ENCODE measurements at regions not wholly inside any gene's neighbourhood (a gene's known extent, or its start where the extent isn't known, plus 50 kb on each side); places are given as distances from the start of the nearest gene placed in this dataset.

DNA sequence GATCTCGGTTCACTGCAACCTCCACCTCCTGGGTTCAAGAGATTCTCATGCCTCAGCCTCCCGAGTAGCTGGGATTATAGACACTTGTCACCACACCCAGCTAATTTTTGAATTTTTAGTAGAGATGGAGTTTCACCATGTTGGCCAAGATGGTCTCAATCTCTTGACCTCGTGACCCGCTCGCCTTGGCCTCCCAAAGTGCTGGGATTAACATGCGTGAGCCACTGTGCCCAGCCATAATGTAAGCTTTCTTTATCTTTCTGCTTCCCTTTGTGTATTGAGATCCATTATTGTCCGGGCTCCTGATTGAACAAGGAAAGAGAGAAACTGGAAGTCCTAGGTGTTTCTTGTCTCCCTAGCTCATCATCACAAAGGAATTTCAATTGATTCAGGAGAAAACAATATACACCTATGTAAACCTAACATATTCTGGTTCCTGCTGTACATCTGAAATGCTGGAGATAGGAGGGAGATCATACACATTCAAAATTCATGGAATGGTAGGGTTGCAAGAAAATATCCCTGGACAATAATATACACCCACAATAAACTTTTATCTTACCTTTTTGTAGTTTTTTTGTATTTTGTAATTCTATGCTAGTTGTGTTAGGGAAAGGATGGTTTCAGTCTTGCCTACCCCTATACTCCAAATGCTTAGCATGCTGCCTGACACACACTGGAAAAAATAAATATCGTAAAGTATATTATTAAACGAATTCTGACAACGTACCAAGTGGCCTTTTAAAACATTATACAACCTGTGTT lies 194.4 kb upstream of the HS3ST1 start:
- no peak for DNase-seq (ENCODE audit: low spot score)
- TF ChIP-seq, protein P1, sequence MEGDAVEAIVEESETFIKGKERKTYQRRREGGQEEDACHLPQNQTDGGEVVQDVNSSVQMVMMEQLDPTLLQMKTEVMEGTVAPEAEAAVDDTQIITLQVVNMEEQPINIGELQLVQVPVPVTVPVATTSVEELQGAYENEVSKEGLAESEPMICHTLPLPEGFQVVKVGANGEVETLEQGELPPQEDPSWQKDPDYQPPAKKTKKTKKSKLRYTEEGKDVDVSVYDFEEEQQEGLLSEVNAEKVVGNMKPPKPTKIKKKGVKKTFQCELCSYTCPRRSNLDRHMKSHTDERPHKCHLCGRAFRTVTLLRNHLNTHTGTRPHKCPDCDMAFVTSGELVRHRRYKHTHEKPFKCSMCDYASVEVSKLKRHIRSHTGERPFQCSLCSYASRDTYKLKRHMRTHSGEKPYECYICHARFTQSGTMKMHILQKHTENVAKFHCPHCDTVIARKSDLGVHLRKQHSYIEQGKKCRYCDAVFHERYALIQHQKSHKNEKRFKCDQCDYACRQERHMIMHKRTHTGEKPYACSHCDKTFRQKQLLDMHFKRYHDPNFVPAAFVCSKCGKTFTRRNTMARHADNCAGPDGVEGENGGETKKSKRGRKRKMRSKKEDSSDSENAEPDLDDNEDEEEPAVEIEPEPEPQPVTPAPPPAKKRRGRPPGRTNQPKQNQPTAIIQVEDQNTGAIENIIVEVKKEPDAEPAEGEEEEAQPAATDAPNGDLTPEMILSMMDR (IDR thresholded peaks at IDR 0.05; ENCODE audit: borderline replicate concordance, control extremely low read depth, extremely low read depth, insufficient read depth, missing control alignments): no peak
- in situ Hi-C loops (cut with MboI; ENCODE audit: low sequenced_read_pairs, unreplicated experiment): no loop called here

DNA sequence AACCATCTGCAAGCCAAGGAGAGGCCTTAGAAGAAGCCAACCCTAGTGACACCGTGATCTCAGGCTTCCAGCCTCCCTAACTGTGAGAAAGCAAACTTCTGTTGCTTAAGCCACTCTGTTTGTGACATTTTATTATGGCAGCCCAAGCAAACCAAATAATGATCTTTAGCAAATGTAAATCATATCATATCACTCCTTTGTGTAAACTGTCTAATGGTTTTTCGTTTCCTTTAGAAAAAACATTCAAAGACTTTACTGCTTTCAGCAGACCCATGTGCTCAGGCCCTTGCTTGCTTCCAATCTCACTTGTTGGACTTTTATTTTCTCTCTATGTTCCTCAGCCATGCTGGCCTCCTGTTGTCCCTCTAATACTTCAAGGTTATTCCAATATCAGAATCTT lies 192.2 kb upstream of the HS3ST1 start:
- DNase-seq (ENCODE audit: low spot score): no peak
- TF ChIP-seq, protein P1 (IDR thresholded peaks at IDR 0.05; ENCODE audit: borderline replicate concordance, control extremely low read depth, extremely low read depth, insufficient read depth, missing control alignments): no peak
- in situ Hi-C loops (cut with MboI; ENCODE audit: low sequenced_read_pairs, unreplicated experiment): no loop called here

DNA sequence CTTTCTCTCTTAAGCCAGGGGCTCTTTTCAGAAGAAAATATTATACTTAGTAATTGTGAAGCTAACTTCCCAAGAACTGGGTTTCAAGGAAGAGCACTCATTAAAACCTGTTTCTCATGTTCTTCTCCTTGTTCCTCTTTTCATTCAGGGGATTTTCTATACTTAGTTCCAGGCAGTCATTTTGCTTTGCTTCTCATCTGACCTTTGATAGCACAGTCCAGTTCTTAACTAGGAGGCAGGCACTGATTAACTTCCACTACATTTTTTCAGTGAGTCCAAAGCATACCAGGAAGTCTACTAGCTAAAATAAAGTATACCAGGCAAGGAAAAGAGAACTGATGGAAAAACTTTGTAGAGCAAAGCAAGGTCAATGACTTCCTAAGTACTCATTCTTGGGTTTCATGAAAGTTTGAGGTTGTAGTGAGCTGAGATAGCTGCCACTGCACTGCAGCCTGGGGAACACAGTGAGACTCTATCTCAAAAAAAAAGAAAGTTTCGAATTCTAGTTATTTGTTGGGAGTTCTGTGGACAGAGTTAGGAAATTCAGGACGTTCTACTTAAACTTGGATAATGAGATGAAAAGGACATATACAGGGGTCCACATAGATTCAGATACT lies 190.1 kb upstream of the HS3ST1 start:
- TF ChIP-seq, protein P1 (IDR thresholded peaks at IDR 0.05; ENCODE audit: borderline replicate concordance, control extremely low read depth, extremely low read depth, insufficient read depth, missing control alignments): no peak
- in situ Hi-C loops (cut with MboI; ENCODE audit: low sequenced_read_pairs, unreplicated experiment): no loop called here
- no peak for DNase-seq (ENCODE audit: low spot score)

DNA sequence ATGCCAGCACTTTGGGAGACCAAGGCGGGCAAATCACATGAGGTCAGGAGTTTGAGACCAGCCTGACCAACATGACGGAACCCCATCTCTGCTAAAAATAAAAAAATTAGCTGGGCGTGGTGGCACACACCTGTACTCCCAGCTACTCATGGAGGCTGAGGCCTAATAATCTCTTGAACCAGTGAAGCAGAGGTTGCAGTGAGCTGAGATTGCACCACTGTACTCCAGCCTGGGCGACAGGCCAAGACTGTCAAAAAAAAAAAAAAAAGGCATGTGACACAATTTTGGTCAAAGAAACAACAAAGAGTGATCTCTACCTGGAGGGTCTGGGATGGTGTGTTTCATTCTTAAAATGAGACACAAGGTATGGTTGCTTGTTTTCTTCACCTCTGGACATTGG lies 188.2 kb upstream of the HS3ST1 start:
- TF ChIP-seq, protein P1 (IDR thresholded peaks at IDR 0.05; ENCODE audit: borderline replicate concordance, control extremely low read depth, extremely low read depth, insufficient read depth, missing control alignments): no peak
- no peak for DNase-seq (ENCODE audit: low spot score)
- in situ Hi-C loops (cut with MboI; ENCODE audit: low sequenced_read_pairs, unreplicated experiment): no loop called here

DNA sequence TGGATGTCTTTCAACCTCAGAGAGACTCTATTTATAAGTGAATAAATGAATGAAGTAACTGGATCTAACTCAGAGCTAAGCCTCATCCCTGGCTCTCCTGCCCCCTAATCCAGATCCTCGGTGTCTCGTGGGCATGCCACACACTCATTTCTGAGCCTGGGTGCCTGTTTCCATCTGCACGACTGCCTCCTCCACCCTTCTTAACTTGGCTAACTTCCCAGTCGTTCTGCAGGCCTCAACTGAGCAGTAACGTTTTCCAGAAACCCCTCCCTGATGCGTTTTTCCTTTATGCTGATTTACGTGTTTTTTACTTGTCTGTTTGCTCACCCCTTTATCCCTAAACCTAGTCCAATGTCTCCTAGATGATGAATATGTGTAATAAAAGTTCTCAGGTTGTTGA lies 186.9 kb upstream of the HS3ST1 start:
- no peak for DNase-seq (ENCODE audit: low spot score)
- TF ChIP-seq, protein P1 (IDR thresholded peaks at IDR 0.05; ENCODE audit: borderline replicate concordance, control extremely low read depth, extremely low read depth, insufficient read depth, missing control alignments): no peak
- in situ Hi-C loops (cut with MboI; ENCODE audit: low sequenced_read_pairs, unreplicated experiment): no loop called here

DNA sequence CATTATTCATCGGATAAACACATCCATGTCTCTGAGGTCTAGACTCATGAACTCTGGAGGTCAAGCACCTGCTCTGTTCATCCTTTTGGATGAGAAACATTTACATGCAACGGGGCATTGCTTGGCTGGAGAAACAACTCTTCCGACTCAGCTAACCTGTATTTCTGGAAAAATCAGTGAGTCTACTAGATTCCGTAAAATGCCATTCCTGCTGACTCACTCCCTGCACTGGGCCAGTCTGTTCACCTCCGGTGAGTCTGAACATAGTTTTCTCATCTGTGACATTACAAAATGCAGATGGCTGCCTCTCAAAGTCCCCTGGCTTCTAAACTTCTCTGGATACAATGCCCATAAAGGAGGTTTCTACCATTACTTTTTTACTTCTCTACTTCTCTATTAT lies 185.7 kb upstream of the HS3ST1 start:
- no peak for DNase-seq (ENCODE audit: low spot score)
- in situ Hi-C loops (cut with MboI; ENCODE audit: low sequenced_read_pairs, unreplicated experiment): no loop called here
- TF ChIP-seq, protein P1 (IDR thresholded peaks at IDR 0.05; ENCODE audit: borderline replicate concordance, control extremely low read depth, extremely low read depth, insufficient read depth, missing control alignments): no peak

All from GM13976 (cell line).